H1 (cell line): ENCODE measurements at regions not wholly inside any gene's neighbourhood (a gene's known extent, or its start where the extent isn't known, plus 50 kb on each side); places are given as distances from the start of the nearest gene placed in this dataset.

Experiments used
- ATF3 ChIP-seq: IDR thresholded peaks from 2 replicates; pipeline ENCODE4 v1.6.1; 2011; ENCODE audit warnings: low read depth, mild to moderate bottlenecking, low read length; ENCODE audit not compliant: insufficient read depth
- BRCA1 ChIP-seq: IDR thresholded peaks from 2 replicates; pipeline ENCODE4 v1.6.1; 2012; ENCODE audit warnings: low read depth, low read length, improper control_type of control experiment
- CHD2 ChIP-seq: IDR thresholded peaks from 2 replicates; pipeline ENCODE4 v1.6.1; 2012; ENCODE audit warnings: low read length, improper control_type of control experiment
- CHD7 ChIP-seq: fragments of 300-600 bp; sonication (generic); IDR thresholded peaks from 2 replicates; pipeline ENCODE4 v1.7.1; 2012; ENCODE audit warnings: low read length, moderate library complexity, mild to moderate bottlenecking, inconsistent platforms; ENCODE audit not compliant: insufficient replicate concordance
- GABPA ChIP-seq: IDR thresholded peaks from 2 replicates; pipeline ENCODE4 v1.6.1; 2011; ENCODE audit warnings: mild to moderate bottlenecking, low read length, moderate library complexity, borderline replicate concordance; ENCODE audit not compliant: insufficient read depth
- NANOG ChIP-seq: IDR thresholded peaks from 2 replicates; pipeline ENCODE4 v1.6.1; 2011; ENCODE audit warnings: low read length, low read depth, mild to moderate bottlenecking, inconsistent platforms; ENCODE audit not compliant: insufficient read depth, poor library complexity, severe bottlenecking
- POLR2A ChIP-seq, 2 experiments: IDR thresholded peaks; 1 replicate in 1 of 2; 2 replicates in 1 of 2; pipeline ENCODE4 v1.6.1; 2011; ENCODE audit warnings: low read depth in 2 of 2, low read length in 2 of 2, mild to moderate bottlenecking in 2 of 2; ENCODE audit errors: control extremely low read depth in 1 of 2
- POLR2AphosphoS5 ChIP-seq: IDR thresholded peaks from 2 replicates; pipeline ENCODE4 v1.6.1; 2011; ENCODE audit warnings: low read depth, low read length
- TAF7 ChIP-seq: optimal IDR thresholded peaks from 2 replicates; pipeline ENCODE3; 2011; ENCODE audit warnings: low read depth, mild to moderate bottlenecking, inconsistent platforms, low read length, moderate library complexity, borderline replicate concordance
- YY1 ChIP-seq: IDR thresholded peaks from 2 replicates; pipeline ENCODE4 v1.6.1; 2011; ENCODE audit warnings: low read depth, mild to moderate bottlenecking, low read length

GRCh38 chr1:233452724-233453123 lies 125.2 kb downstream of the MAP3K21 start (continued):
- TF ChIP-seq CHD7 (no peak), BRCA1 (no peak), CHD2 (no peak), POLR2AphosphoS5 (no peak), POLR2A (IDR thresholded peaks at IDR 0.05; ENCODE audit: control extremely low read depth in 1 of 2, low read depth in 2 of 2, low read length in 2 of 2) (no peak), NANOG (no peak), YY1 (no peak), GABPA (no peak), ATF3 (no peak), TAF7 (no peak)
